Panc1 (cell line): ENCODE measurements at regions not wholly inside any gene's neighbourhood (a gene's known extent, or its start where the extent isn't known, plus 50 kb on each side); places are given as distances from the start of the nearest gene placed in this dataset.

Experiments
- ATAC-seq: fragments of 200-7000 bp; cut with Tn5 transposase; 2 replicates; pipeline ENCODE4 v1.9.1; 2020; ENCODE audit warnings: mild to moderate bottlenecking, moderate library complexity
- BruUV-seq: library from RNA; stranded (reverse); fragments of 400-500 nt; replicated peaks from 2 replicates; lab custom pipeline; 2021; lab: Mats Ljungman, UMichigan
- CTCF ChIA-PET: fragments of 300-600 bp; sonication (Branson Sonifier 250); formaldehyde crosslinking; loops from one replicate; lab custom pipeline; 2022; ENCODE audit warnings: antibody characterized with exemption; lab: Charles Lee
- POLR2A ChIA-PET: fragments of 300-600 bp; sonication (Branson Sonifier 250); formaldehyde crosslinking; loops from one replicate; lab custom pipeline; 2022; ENCODE audit warnings: antibody characterized with exemption; lab: Charles Lee
- DNase-seq: peaks from one replicate; pipeline ENCODE4 v3.0.0-alpha.2; 2010; ENCODE audit warnings: low read depth, low spot score
- H3K27ac ChIP-seq: 2 replicates; pipeline ENCODE4 v1.5.1; 2011; ENCODE audit warnings: mild to moderate bottlenecking, low read length, inconsistent platforms
- H3K27me3 ChIP-seq: fragments of 200-500 bp; sonication (Bioruptor generic); 2 replicates; pipeline ENCODE4 v1.6.0; 2014; ENCODE audit warnings: low read length, inconsistent platforms; ENCODE audit not compliant: control insufficient read depth, insufficient read depth
- H3K36me3 ChIP-seq: fragments of 200-500 bp; sonication (Bioruptor generic); 2 replicates; pipeline ENCODE4 v1.5.1; 2014; ENCODE audit warnings: inconsistent platforms, mild to moderate bottlenecking, low read length, moderate library complexity; ENCODE audit not compliant: control insufficient read depth, insufficient read depth
- H3K4me1 ChIP-seq: 2 replicates; pipeline ENCODE4 v1.5.1; 2011; ENCODE audit warnings: inconsistent platforms, mild to moderate bottlenecking, low read length, moderate library complexity; ENCODE audit not compliant: control insufficient read depth, insufficient read depth
- H3K4me3 ChIP-seq, 2 experiments: 2 replicates each; pipeline ENCODE4 v1.5.1; 2011 to 2012; ENCODE audit warnings: low read depth in 2 of 2, low read length in 2 of 2, mild to moderate bottlenecking in 2 of 2, inconsistent platforms in 1 of 2, moderate library complexity in 1 of 2
- H3K9me3 ChIP-seq: fragments of 200-500 bp; sonication (Bioruptor generic); 2 replicates; pipeline ENCODE4 v1.5.1; 2014; ENCODE audit warnings: low read depth, mild to moderate bottlenecking, inconsistent platforms, low read length, moderate library complexity; ENCODE audit not compliant: control insufficient read depth, insufficient read depth
- CTCF ChIP-seq: fragments of 450-650 bp; IDR thresholded peaks from 2 replicates; pipeline ENCODE4 v1.5.1; 2017; ENCODE audit warnings: mild to moderate bottlenecking
- POLR2AphosphoS5 ChIP-seq: IDR thresholded peaks from 2 replicates; pipeline ENCODE4 v1.6.1; 2012; ENCODE audit warnings: mild to moderate bottlenecking, low read depth, low read length, moderate library complexity
- REST ChIP-seq, 2 experiments: IDR thresholded peaks; 2 replicates each; pipeline ENCODE4 v1.6.1; 2011 to 2012; ENCODE audit warnings: low read depth in 2 of 2, control low read depth in 1 of 2, low read length in 1 of 2, mild to moderate bottlenecking in 1 of 2, moderate library complexity in 1 of 2; ENCODE audit not compliant: insufficient read depth in 1 of 2
- SIN3A ChIP-seq: IDR thresholded peaks from 2 replicates; pipeline ENCODE4 v1.6.1; 2012; ENCODE audit warnings: low read depth, mild to moderate bottlenecking, low read length, moderate library complexity, borderline replicate concordance; ENCODE audit not compliant: insufficient read depth
- TCF7L2 ChIP-seq: IDR thresholded peaks from 2 replicates; pipeline ENCODE4 v1.6.1; 2011; ENCODE audit warnings: mild to moderate bottlenecking, low read depth, low read length, inconsistent platforms
- in situ Hi-C: cut with HindIII; loops from 2 replicates; pipeline ENCODE4 v1.10.0; 2016; ENCODE audit warnings: low sequenced_read_pairs, low pct_unique_long_range_greater_than_20kb
- intact Hi-C: fragments of 100-400 bp; cut with micrococcal nuclease; formaldehyde crosslinking; loops from one replicate; pipeline ENCODE4 v1.10.0; 2022; ENCODE audit not compliant: unreplicated experiment

- CTCF ChIA-PET: no interaction called here
- no peak for TF ChIP-seq TCF7L2
- no peak for TF ChIP-seq POLR2AphosphoS5
- no peak for TF ChIP-seq CTCF
- TF ChIP-seq REST (IDR thresholded peaks at IDR 0.05; ENCODE audit: insufficient read depth in 1 of 2, low read depth in 2 of 2, low read length in 1 of 2): no peak
- TF ChIP-seq SIN3A: no peak
- Histone ChIP-seq H3K4me3 (no peak overlapping the region), H3K27ac (no peak overlapping the region), H3K4me1 (no peaks in the 10 kb centered on the region), H3K27me3 (no peaks in the 10 kb centered on the region), H3K9me3 (no peaks in the 10 kb centered on the region), H3K36me3 (no peaks in the 10 kb centered on the region)
- BruUV-seq: no TSS peak
- DNase-seq: no peak
- intact Hi-C loops (no loop called here), in situ Hi-C loops (no loop called here)
- ATAC-seq: no peak
- POLR2A ChIA-PET: no interaction called here
Observed at GRCh38 chr4:147123146-147123545, 177.5 kb upstream of the TTC29 start.

GRCh38 chr4:147128787-147129186 is 183.1 kb upstream of the TTC29 start:
- no peak for TF ChIP-seq SIN3A
- no peak for TF ChIP-seq REST (IDR thresholded peaks at IDR 0.05; ENCODE audit: insufficient read depth in 1 of 2, low read depth in 2 of 2, low read length in 1 of 2)
- TF ChIP-seq TCF7L2: no peak
- TF ChIP-seq CTCF: no peak
- no peak for TF ChIP-seq POLR2AphosphoS5
- POLR2A ChIA-PET: no interaction called here

More at GRCh38 chr4:147128787-147129186, 183.1 kb upstream of the TTC29 start:
- Histone ChIP-seq H3K27me3 (no peaks in the 10 kb centered on the region), H3K4me3 (no peak overlapping the region), H3K4me1 (no peaks in the 10 kb centered on the region), H3K36me3 (no peaks in the 10 kb centered on the region), H3K9me3 (no peaks in the 10 kb centered on the region), H3K27ac (no peak overlapping the region)
- ATAC-seq: no peak
- no peak for DNase-seq
- CTCF ChIA-PET: no interaction called here
- BruUV-seq: no TSS peak
- in situ Hi-C loops (no loop called here), intact Hi-C loops (no loop called here)
